ENCODE measurements at regions not wholly inside any gene's neighbourhood (a gene's known extent, or its start where the extent isn't known, plus 50 kb on each side); places are given as distances from the start of the nearest gene placed in this dataset.

DNA sequence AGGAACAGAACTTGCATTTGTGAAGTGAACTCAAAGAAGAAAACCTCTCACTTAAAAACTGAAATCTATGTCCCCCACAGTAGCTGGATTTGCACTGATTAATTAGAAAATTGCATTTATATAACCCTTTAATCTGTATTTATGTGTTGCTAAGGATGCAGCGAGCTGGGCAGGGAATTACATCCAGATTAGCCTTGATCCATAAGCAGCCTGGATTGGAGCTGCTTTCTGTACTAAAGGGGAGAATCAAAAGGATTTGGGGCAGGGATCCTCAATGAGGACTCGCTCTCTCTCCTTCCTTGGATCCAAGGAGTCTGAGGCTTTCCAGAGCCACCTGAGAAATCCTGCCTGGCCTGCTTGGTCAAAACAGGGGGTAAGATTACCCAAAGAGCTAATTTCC lies 125.9 kb downstream of the TLE3 start:
- no peak for TF ChIP-seq EZH2 (IDR thresholded peaks at IDR 0.05; ENCODE audit: borderline replicate concordance, low read length)
- TF ChIP-seq, protein P1, sequence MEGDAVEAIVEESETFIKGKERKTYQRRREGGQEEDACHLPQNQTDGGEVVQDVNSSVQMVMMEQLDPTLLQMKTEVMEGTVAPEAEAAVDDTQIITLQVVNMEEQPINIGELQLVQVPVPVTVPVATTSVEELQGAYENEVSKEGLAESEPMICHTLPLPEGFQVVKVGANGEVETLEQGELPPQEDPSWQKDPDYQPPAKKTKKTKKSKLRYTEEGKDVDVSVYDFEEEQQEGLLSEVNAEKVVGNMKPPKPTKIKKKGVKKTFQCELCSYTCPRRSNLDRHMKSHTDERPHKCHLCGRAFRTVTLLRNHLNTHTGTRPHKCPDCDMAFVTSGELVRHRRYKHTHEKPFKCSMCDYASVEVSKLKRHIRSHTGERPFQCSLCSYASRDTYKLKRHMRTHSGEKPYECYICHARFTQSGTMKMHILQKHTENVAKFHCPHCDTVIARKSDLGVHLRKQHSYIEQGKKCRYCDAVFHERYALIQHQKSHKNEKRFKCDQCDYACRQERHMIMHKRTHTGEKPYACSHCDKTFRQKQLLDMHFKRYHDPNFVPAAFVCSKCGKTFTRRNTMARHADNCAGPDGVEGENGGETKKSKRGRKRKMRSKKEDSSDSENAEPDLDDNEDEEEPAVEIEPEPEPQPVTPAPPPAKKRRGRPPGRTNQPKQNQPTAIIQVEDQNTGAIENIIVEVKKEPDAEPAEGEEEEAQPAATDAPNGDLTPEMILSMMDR (IDR thresholded peaks at IDR 0.05; ENCODE audit: low read length) = no peak
